NCI-H2196 treated with DMSO at 0.1 percent for 48 hours (cell line): ENCODE measurements at regions not wholly inside any gene's neighbourhood (a gene's known extent, or its start where the extent isn't known, plus 50 kb on each side); places are given as distances from the start of the nearest gene placed in this dataset.

ENCODE experiments used
- DNase-seq: peaks from one replicate; lab custom pipeline; 2025; ENCODE audit not compliant: unreplicated experiment; lab: John Stamatoyannopoulos, UW

- DNase-seq = no peak
Measured at GRCh38 chr13:91058919-91059318, 288.6 kb upstream of the MIR17HG start.

GRCh38 chr13:91066745-91067144 lies 280.7 kb upstream of the MIR17HG start:
- DNase-seq = no peak

DNA sequence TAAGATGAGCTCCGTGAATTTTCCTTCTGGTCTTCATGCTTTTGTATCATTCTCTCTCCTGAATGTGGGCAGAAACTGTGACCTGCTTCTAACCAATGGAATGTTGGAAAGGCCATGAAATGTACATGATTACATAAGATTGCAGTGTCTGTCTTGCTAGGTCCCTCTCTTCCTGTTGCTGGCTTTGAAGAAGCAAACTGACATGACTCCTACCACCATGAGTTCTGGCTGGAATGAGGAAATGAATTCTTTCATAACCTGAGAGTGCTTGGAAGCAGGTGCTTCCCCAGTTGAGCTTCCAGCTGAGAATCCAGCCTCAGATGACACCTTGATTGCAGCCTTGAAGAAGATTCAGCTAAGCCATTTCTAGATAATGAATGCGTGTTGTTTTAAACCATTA lies 275.0 kb upstream of the MIR17HG start:
- no peak for DNase-seq

GRCh38 chr13:91074091-91074490 lies 273.4 kb upstream of the MIR17HG start:
- DNase-seq = no peak

GRCh38 chr13:91076830-91077229 lies 270.7 kb upstream of the MIR17HG start:
- DNase-seq = no peak

DNA sequence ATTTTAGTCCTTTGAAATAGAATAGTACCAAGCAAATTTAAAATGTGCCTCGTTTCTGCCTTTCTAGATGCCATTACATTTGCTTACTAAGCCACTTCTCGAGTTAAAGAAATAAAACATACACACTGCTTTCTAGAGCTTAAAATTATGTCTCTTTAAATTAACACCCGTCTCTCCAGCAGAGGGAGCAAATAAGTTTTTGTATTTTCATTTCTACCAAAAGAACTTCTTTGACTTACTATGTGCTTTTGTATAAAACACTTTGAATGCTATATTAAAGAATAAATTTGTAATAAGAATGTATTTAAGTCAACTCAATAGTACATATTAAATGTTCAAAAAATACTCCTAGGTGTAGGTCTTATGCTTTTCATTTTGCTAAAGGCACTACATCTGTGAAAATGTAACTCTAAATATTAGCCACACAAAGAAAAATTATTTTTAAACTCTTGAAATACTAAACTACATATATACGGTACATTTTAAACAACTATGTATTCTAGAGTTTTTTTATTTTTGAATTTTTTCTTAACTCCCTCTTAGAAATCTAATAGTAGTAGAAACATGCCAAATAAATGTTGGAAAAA lies 269.3 kb upstream of the MIR17HG start:
- DNase-seq = no peak

- DNase-seq = no peak
Measured at GRCh38 chr13:91079176-91079575, 268.3 kb upstream of the MIR17HG start.

DNA sequence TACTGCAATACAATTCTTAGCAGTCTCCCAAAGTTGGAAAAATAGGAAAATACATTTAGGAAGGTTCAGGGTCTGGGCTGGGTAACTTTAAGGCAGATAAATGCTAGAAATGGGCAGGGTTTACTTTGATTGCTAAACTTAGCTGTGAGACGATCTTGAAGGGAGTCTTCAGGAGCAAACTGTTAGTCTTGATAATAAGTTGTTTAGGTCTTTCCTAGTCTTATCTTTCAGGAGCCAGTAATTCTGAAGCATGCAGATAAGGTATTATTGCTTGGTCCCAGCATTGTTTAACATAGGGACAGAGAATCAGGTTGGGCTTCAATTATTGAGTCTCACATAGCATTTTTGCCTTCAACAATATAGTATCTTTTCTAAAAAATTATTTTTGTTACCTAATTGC lies 262.4 kb upstream of the MIR17HG start:
- no peak for DNase-seq

- no peak for DNase-seq
Measured at GRCh38 chr13:91086936-91087716, 260.4 kb upstream of the MIR17HG start.

DNA sequence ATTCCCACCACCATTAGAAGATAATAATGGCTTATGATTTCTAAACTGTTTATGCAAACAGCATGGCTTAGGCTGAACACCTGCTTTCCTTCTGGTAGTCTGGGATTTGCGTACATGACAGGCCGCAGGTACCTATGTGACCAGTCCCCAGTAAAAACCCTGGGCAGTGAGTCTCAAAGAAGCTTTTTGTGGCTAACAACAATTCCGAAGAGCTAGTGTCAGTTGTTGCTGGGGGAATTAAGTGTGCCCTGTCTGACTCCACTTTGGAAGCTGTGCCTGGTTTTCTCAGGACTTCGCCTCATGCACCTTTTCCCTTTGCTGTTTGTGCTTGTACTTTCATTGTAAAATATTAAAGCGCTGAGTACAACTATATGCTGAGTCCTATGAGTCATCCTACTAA lies 250.2 kb upstream of the MIR17HG start:
- DNase-seq = no peak

DNA sequence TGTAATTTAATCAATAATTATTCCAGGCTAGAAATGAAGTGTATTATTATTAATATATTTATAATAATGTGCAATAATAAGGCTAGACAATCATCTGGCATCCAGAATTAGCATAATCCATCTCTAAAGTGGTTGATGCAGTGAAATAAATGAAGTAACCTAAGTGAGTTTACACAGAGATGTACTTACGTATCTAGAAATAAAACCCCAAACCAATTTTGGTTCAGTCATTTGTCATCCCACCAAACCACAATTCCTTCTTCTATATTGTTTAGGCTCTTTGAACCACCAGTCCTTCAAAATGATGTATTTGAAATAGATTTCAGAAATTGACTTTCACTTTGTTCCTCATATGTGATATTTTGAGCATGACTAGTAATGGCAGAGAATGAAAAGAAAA lies 247.6 kb upstream of the MIR17HG start:
- DNase-seq = no peak

GRCh38 chr13:91100944-91101343 lies 246.5 kb upstream of the MIR17HG start:
- no peak for DNase-seq

DNA sequence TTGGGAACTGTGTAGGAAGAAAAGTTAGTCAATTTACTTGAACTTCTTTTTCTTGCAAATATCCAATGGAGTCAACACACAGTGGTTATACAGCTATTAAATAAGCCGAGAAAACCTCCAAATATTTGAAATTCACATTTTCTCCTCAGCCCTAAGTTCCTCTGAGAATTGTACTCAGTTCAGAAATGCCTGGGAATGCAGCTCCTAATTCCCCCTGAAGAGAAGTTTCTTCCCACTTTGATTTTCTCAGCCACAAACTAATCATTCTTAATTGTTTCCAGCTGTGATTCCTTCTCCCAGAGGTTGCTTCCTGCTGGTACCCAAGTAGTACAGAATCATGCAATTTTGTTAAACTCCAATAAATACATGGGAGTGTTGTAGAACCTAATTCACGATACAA lies 246.1 kb upstream of the MIR17HG start:
- DNase-seq = no peak

DNA sequence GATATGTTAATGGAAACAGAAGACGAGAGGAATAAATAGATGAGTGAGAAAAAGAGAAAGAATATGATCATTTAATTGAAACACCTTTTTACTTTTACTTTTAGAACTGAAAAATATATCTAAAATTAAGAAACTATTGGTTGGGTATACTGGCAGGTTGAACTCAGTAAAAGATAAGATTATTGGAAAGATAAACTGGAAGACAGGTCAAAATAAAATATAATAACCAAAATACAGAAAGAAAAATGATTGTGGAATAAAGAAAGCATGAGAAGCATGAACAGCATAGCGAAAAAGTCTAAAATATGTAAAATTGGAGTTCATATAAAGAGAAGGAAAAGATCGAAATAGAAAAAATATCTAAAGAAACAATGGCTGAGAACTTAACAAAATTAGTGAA lies 242.2 kb upstream of the MIR17HG start:
- DNase-seq = no peak

- DNase-seq = no peak
Measured at GRCh38 chr13:91106565-91106964, 240.9 kb upstream of the MIR17HG start.

GRCh38 chr13:91108315-91108714 lies 239.2 kb upstream of the MIR17HG start:
- DNase-seq = no peak

- no peak for DNase-seq
Measured at GRCh38 chr13:91111476-91112200, 235.8 kb upstream of the MIR17HG start.

GRCh38 chr13:91112201-91112923 lies 235.1 kb upstream of the MIR17HG start:
- no peak for DNase-seq

- DNase-seq = no peak
Measured at GRCh38 chr13:91112924-91113277, 234.6 kb upstream of the MIR17HG start.

GRCh38 chr13:91115776-91116175 lies 231.7 kb upstream of the MIR17HG start:
- no peak for DNase-seq

GRCh38 chr13:91117351-91117750 lies 230.1 kb upstream of the MIR17HG start:
- DNase-seq = no peak

DNA sequence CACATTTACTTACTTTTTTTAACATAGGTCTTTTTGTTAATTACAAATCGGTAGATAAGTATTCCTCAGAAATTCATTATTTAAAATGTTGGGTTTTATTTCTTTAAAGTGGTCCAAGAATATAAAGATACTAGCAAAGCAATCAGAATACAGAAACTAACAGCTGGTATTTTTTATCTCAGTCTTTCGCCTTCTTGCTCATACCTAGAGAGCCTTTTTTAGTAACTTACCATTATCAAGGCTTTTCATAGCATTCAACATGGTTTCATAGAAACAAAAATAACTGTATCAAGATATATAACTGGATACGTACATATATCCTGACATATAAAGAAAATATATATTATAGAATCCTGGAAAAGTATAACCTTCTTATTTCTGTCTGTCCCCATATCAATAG lies 227.8 kb upstream of the MIR17HG start:
- no peak for DNase-seq
